GM18498 (cell line): ENCODE measurements at regions not wholly inside any gene's neighbourhood (a gene's known extent, or its start where the extent isn't known, plus 50 kb on each side); places are given as distances from the start of the nearest gene placed in this dataset.
"Not testable (repeated sequence)": the region's sequence is repeated elsewhere in the genome, so short reads cannot be mapped to it uniquely, and the experiment has no call there.

Experiments used
- ATAC-seq: cut with Tn5 transposase; IDR thresholded peaks from one replicate; pipeline ENCODE4 v1.9.1; 2021; ENCODE audit warnings: mild to moderate bottlenecking, moderate library complexity; ENCODE audit not compliant: unreplicated experiment

DNA sequence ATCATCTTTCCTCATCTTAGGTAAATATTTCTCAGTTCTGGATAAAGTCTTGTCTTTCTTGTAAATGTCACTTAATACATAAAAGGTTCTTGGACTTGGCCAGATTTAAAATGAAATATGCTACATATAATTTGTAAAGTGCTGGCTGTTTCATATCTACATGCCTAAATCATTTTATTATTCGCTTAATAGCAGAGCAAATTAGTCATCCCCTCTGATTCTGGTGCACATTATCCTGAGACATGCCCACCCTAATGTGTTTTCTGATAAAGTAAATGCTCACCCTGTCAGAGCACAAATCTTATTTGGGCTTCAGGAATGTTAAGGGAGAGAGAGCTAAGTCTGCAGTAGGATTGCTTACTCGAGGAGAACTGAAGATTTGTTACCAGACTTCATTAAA, 166.5 kb upstream of the IZUMO3 start:
- no peak for ATAC-seq

DNA sequence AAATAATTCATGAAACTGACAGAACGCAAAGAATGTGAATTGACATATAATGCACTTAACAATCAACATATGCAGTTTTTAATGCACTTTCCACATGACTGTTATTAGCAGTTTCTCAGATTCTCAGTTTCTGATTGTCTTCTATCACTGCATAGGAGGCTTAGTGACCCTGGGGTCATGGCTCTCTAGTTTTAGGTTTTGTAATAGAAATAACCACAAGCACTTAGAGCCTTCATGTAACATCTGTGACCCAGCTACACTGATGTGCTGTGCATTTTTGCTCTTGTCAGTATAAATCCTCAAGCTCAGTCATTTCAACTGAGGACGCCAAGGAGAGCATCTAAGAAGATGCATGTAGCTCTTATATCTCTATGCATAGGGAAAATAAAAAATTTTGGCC, 163.1 kb upstream of the IZUMO3 start:
- no peak for ATAC-seq

GRCh38 chr9:24698881-24699518, 153.3 kb upstream of the IZUMO3 start:
- no peak for ATAC-seq

GRCh38 chr9:24672336-24672735, 126.6 kb upstream of the IZUMO3 start:
- no peak for ATAC-seq

DNA sequence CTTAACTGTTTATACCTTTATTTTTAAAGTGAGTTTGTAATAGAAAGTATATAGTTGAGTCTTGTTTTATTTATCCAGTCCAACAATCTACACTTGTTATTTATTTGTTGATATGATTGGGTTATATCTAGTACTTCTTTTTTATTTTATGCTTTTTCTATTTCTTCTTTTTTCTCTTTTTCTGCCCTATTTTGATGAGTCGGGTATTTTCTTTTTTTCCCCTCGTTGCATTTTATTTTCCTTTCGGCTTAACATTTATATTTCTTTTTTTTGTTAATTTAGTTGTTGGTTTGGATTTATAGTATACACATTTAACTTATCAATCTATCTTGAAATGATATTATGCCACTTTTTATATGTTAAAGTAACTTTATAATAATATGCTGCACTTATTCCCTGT, 111.7 kb upstream of the IZUMO3 start:
- ATAC-seq = no peak

- ATAC-seq = no peak
These were observed 106.5 kb upstream of the IZUMO3 start for GRCh38 chr9:24652181-24652580.

DNA sequence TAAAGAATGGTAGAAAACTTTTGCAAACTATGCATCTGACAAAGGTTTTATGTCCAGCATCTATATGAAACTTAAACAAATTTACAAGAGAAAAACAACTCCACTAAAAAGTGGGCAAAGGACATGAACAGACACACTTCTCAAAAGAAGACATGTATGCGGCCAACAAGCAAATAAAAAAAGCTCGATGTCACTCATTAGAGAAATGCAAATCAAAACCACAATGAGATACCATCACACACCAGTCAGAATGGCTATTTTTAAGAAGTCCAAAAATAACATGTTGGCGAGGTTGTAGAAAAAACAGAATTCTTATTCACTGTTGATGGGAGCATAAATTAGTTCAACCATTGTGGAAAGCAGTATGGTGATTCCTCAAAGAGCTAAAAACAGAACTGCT, 83.1 kb upstream of the IZUMO3 start:
- ATAC-seq = not testable (repeated sequence)

GRCh38 chr9:24625097-24625496, 79.4 kb upstream of the IZUMO3 start:
- no peak for ATAC-seq

DNA sequence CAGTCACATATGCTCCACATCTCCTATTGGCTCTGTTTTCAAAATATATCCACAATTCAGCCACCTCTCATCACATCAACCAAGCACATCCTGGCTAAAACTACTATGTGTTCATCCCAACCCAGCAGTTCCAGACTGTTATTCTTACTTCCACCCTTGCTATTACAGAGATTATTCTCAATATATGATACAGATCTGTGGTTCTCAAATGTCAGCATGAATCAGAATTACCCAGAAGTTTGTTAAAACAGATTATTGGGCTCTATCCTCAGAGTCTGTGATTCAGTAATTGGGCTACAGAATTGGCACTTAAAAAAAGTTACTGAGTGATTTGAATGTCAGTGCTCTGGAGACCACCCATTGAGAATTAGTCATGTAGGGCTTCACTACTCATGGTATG, 78.8 kb upstream of the IZUMO3 start:
- ATAC-seq = no peak

DNA sequence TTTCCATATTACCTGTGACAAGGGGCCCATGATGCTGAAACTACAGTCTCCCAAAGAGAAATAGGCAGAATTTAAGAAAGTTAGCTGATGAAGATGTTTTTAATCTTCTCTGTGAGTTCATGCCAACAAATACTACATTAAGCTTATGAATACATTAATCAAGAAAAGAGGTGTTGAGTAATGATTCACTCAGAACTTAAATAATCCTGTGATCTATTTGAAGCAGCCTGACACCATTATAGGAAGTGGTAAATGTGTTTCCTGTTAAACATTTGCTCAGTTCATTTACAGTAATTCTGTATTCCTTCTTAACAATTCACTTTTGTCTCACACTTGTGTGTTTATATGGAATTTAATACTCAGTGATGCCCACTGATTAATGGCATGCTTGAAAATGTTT, 75.0 kb upstream of the IZUMO3 start:
- no peak for ATAC-seq

GRCh38 chr9:24616863-24617262, 71.2 kb upstream of the IZUMO3 start:
- ATAC-seq = no peak

- ATAC-seq = no peak
These were observed 68.4 kb upstream of the IZUMO3 start for GRCh38 chr9:24614070-24614469.

GRCh38 chr9:24608599-24608998, 62.9 kb upstream of the IZUMO3 start:
- no peak for ATAC-seq

GRCh38 chr9:24602693-24603352, 57.1 kb upstream of the IZUMO3 start:
- ATAC-seq = no peak
